ENCODE measurements at regions not wholly inside any gene's neighbourhood (a gene's known extent, or its start where the extent isn't known, plus 50 kb on each side); places are given as distances from the start of the nearest gene placed in this dataset.

DNA sequence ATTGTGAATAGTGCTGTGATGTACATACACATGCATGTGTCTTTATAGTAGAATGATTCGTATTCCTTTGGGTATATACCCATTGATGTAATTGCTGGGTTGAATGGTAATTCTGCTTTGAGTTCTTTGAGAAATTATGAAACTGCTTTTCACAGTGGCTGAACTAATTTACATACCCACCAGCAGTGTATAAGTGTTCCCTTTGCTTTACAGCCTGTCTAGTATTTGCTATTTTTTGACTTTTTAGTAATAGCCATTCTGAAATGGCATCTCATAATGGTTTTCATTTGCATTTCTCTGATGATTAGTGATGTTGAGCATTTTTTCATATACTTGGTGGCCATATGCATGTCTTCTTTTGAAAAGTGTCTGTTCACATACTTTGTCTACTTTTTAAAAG is 54.5 kb upstream of the FAM78B start:
- Histone ChIP-seq H3K27me3 (ENCODE audit: control insufficient read depth, insufficient read depth, low read length) (no peaks in the 10 kb centered on the region), H3K27ac (ENCODE audit: low read length) (no peak overlapping the region), H3K4me3 (ENCODE audit: low read length) (no peak overlapping the region), H3K9me3 (ENCODE audit: control insufficient read depth, low read depth, low read length) (peaks cover 4% of the 10 kb centered on the region), H3K36me3 (ENCODE audit: control insufficient read depth, insufficient read depth, low read length) (no peaks in the 10 kb centered on the region), H3K4me1 (ENCODE audit: control insufficient read depth, insufficient read depth, low read length) (no peaks in the 10 kb centered on the region)
- WGBS (ENCODE audit: insufficient coverage, low lambda C conversion rate): no CpG with 5 or more reads among the region's 1 CpG
- no peak for DNase-seq

DNA sequence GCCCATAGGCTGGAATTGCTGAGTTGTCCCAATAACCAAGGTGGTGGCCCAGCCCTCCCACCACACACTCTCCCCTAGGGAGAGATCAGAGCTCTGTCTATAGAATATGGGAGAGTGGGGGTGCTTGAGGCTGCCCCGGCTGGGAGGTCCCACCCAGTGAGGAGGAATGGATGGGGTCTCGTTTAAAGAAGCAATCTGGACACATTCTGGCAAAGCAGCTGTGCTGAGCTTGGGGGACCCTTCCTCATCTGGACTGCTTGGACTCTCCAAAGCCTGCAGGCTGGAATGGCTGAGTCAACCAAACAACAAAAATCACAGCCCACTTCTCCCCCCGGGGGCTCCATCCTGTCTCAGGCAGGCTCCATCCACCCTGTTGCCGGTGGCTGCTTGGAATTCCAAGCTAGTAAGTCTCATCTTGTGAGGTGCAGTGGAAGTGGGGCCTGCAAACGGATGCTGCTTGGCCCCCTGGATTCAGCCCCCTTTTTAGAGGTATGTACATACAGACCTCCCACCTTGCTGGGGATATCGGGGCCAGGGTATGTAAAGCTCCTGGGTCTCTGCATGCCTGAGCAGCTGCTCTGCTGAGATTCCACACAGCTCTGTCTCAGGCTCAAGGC is 67.1 kb upstream of the FAM78B start:
- Histone ChIP-seq H3K27me3 (ENCODE audit: control insufficient read depth, insufficient read depth, low read length) (no peaks in the 10 kb centered on the region), H3K36me3 (ENCODE audit: control insufficient read depth, insufficient read depth, low read length) (no peaks in the 10 kb centered on the region), H3K4me1 (ENCODE audit: control insufficient read depth, insufficient read depth, low read length) (no peaks in the 10 kb centered on the region), H3K27ac (ENCODE audit: low read length) (no peak overlapping the region), H3K4me3 (ENCODE audit: low read length) (no peak overlapping the region), H3K9me3 (ENCODE audit: control insufficient read depth, low read depth, low read length) (no peaks in the 10 kb centered on the region)
- DNase-seq: no peak
- no CpG with 5 or more reads among the region's 6 CpGs for WGBS (ENCODE audit: insufficient coverage, low lambda C conversion rate)

DNA sequence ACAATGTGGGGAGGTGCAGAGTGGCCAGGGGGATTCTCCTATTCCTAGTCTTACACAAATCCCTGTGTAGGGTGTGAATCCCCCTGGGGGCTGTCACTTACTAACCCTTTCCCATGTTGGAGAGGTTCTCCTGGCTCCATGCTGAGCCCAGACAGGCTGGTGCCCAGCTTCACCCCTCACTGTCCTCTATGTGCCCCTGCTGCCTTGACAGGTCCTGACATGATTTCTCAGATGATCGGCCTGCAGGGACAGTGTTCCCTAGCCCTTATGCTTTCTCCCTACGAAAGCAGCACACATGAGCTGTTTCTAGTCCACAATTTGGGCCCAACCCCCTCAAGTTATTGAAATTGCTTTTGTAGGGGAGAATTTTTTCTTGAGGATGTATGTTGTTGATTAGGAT is 68.9 kb upstream of the FAM78B start:
- no peak for DNase-seq
- Histone ChIP-seq H3K4me1 (ENCODE audit: control insufficient read depth, insufficient read depth, low read length) (no peaks in the 10 kb centered on the region), H3K27me3 (ENCODE audit: control insufficient read depth, insufficient read depth, low read length) (no peaks in the 10 kb centered on the region), H3K9me3 (ENCODE audit: control insufficient read depth, low read depth, low read length) (no peaks in the 10 kb centered on the region), H3K4me3 (ENCODE audit: low read length) (no peak overlapping the region), H3K27ac (ENCODE audit: low read length) (no peak overlapping the region), H3K36me3 (ENCODE audit: control insufficient read depth, insufficient read depth, low read length) (no peaks in the 10 kb centered on the region)
- WGBS (ENCODE audit: insufficient coverage, low lambda C conversion rate): 80% methylated on average over 1 of the region's 2 CpGs

DNA sequence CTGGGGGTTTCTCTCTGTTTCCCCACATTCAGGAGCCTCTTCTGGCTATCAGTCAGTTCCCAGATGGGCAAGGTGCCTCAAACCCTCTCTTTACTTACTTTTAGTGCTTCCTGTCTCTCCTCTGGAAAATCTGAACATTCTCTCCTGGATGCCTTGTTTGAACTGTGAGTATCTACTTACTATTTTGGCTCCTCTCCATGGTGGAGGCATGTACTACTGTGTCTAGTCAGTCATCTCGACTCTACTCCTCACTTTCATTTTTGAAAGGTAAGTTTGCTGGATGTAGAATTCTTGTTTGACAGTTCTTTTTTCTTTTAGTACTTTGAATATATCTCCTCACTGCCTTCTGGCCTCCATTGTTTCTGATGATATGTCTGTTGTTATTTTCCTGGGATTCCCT is 70.9 kb upstream of the FAM78B start:
- WGBS (ENCODE audit: insufficient coverage, low lambda C conversion rate): 83% methylated on average over 1 of the region's 1 CpG
- DNase-seq: no peak

DNA sequence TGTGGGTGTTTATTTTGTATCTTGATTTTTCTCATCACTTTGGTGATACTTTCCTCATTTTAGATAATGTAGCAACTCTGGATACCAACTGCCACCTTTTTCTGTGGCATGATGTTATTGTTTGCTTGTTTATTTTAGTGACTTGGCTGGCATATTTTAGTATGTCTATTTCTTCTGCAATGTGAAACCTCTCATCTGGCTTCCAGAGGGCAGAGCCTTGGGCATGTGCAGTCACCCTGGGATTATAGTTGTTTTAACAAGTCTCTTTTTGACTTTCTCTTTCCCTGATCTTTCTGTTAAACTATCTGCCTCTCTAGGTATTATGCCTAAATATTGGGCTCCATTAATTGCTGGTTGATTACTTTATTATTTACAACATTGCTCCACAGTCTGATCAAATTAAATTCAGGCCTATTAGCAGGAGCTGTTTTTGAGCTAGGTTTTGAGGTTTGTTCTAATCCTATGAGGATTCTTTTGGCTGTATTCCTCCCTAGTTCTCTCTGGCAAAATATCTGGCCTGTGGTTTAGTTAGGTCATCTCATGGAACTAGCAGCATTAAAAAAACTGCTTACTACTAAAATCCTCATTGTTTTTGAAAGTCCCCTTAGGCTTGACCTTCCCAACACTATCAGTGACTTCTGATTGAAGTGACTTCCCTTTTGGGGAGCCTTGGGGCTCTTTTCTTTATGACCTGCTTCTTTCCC is 86.4 kb upstream of the FAM78B start:
- Histone ChIP-seq H3K4me1 (ENCODE audit: control insufficient read depth, insufficient read depth, low read length) (no peaks in the 10 kb centered on the region), H3K9me3 (ENCODE audit: control insufficient read depth, low read depth, low read length) (no peaks in the 10 kb centered on the region)

More for the DNA sequence above, 70.9 kb upstream of the FAM78B start:
- H3K27me3 ChIP-seq (ENCODE audit: control insufficient read depth, insufficient read depth, low read length): no peaks in the 10 kb centered on the region
- no peaks in the 10 kb centered on the region for H3K4me1 ChIP-seq (ENCODE audit: control insufficient read depth, insufficient read depth, low read length)
- no peaks in the 10 kb centered on the region for H3K9me3 ChIP-seq (ENCODE audit: control insufficient read depth, low read depth, low read length)
- H3K27ac ChIP-seq (ENCODE audit: low read length): no peak overlapping the region
- no peak overlapping the region for H3K4me3 ChIP-seq (ENCODE audit: low read length)
- H3K36me3 ChIP-seq (ENCODE audit: control insufficient read depth, insufficient read depth, low read length): no peaks in the 10 kb centered on the region

DNA sequence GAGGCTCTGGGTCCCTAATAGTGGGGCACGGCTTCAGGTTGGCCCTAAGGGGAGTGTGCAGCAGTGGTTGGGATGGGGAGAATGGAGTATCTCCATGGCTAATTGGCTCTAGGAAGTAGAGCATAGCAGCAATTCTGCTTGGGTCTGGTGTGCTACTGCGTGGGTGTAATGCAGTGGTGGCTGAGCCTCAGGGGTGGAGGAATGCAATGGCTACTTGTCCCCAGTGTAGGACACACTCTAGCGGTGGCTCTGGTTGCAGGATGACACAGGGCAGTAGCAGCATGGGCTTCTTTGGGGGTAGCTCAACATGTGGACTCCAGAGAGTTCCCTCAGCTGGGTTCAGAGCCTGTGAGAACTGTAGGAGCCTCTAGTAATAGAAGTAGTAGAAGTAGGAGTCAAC is 91.2 kb upstream of the FAM78B start:
- no peak overlapping the region for H3K4me3 ChIP-seq (ENCODE audit: low read length)
- no peaks in the 10 kb centered on the region for H3K36me3 ChIP-seq (ENCODE audit: control insufficient read depth, insufficient read depth, low read length)
- H3K4me1 ChIP-seq (ENCODE audit: control insufficient read depth, insufficient read depth, low read length): no peaks in the 10 kb centered on the region
- H3K27ac ChIP-seq (ENCODE audit: low read length): no peak overlapping the region
- H3K27me3 ChIP-seq (ENCODE audit: control insufficient read depth, insufficient read depth, low read length): no peaks in the 10 kb centered on the region
- no CpG with 5 or more reads among the region's 3 CpGs for WGBS (ENCODE audit: insufficient coverage, low lambda C conversion rate)
- no peak for DNase-seq
- no peaks in the 10 kb centered on the region for H3K9me3 ChIP-seq (ENCODE audit: control insufficient read depth, low read depth, low read length)

More for the DNA sequence above, 86.4 kb upstream of the FAM78B start:
- Histone ChIP-seq H3K36me3 (ENCODE audit: control insufficient read depth, insufficient read depth, low read length) (no peaks in the 10 kb centered on the region), H3K27me3 (ENCODE audit: control insufficient read depth, insufficient read depth, low read length) (no peaks in the 10 kb centered on the region), H3K27ac (ENCODE audit: low read length) (no peak overlapping the region), H3K4me3 (ENCODE audit: low read length) (no peak overlapping the region)
- DNase-seq: no peak

DNA sequence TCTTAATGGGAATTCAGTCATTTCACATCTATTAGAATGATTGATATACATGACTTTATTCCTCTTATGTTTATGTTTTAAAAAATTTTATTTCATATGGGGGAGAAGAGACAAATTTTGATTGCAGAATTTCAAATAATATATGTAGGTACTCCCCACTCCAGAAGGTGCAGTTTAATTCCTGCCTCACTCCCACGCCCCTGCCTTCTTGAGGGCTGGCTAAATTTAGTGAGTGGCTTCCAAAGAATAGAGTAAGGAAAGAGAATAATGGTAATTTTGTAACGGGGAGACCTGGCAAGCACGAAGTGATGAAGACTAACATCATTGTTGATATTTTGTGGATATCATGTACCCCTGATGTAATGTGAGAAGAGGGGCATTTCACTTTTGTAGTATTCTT is 94.7 kb upstream of the FAM78B start:
- 82% methylated on average over 2 of the region's 3 CpGs for WGBS (ENCODE audit: insufficient coverage, low lambda C conversion rate)
- H3K36me3 ChIP-seq (ENCODE audit: control insufficient read depth, insufficient read depth, low read length): no peaks in the 10 kb centered on the region
- no peaks in the 10 kb centered on the region for H3K27me3 ChIP-seq (ENCODE audit: control insufficient read depth, insufficient read depth, low read length)
- DNase-seq: no peak
- H3K27ac ChIP-seq (ENCODE audit: low read length): no peak overlapping the region
- no peaks in the 10 kb centered on the region for H3K4me1 ChIP-seq (ENCODE audit: control insufficient read depth, insufficient read depth, low read length)
- H3K9me3 ChIP-seq (ENCODE audit: control insufficient read depth, low read depth, low read length): no peaks in the 10 kb centered on the region
- H3K4me3 ChIP-seq (ENCODE audit: low read length): no peak overlapping the region

DNA sequence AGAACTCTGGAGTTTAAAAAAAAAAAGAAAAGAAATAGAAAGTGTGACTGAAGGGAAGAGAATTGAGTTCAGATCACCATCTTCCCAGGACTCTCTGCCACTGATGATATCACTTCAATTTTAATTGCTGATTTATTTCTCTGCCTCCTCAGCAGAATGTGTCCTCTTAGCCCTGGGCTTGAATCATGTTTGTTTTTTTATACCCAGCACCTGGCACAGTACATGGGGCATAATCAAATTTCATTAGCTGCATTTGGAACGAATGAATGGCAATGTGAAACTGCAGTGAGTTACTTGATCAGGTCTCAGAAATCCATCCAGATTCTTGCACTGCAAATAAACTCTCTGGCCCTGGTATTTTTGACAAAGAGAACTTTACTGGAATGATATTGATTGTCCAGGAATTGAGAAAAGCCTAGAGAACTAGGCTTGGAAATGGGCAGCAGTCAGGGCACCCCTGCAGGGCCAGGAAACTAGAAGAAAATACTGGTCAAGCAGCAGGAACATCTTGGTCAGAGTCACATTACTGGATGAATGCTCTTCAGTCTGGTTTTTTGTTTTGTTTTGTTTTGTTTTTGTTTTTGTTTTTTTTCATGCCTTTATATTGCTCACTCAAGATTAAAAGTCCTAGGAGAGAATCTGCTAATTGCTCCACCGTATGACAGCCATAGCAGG is 103.8 kb upstream of the FAM78B start:
- H3K4me3 ChIP-seq (ENCODE audit: low read length): no peak overlapping the region
- H3K27me3 ChIP-seq (ENCODE audit: control insufficient read depth, insufficient read depth, low read length): no peaks in the 10 kb centered on the region
- peaks cover 1% of the 10 kb centered on the region for H3K9me3 ChIP-seq (ENCODE audit: control insufficient read depth, low read depth, low read length)
- WGBS (ENCODE audit: insufficient coverage, low lambda C conversion rate): no CpG with 5 or more reads among the region's 2 CpGs
- no peak overlapping the region for H3K27ac ChIP-seq (ENCODE audit: low read length)
- DNase-seq: no peak
- no peaks in the 10 kb centered on the region for H3K36me3 ChIP-seq (ENCODE audit: control insufficient read depth, insufficient read depth, low read length)
- no peaks in the 10 kb centered on the region for H3K4me1 ChIP-seq (ENCODE audit: control insufficient read depth, insufficient read depth, low read length)

DNA sequence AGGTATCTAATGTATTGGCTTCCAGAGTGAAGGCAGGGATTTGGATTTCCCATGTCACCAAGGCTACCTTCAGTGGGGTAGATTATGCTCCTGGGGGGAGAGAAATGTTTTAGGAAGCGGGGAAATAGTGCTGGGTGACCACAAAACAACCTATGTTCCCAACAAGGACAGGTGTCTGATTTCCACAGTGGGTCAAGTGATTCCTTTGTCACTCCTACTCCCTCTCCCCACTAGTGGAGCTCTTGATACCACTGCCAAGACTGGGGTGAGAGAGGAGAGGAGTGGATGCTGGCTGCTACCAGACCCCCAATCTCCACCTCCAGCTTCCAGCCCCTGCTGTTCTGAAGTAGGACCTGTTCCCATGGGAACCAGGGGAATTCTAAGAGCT is 104.3 kb upstream of the FAM78B start:
- H3K4me1 ChIP-seq (ENCODE audit: control insufficient read depth, insufficient read depth, low read length): no peaks in the 10 kb centered on the region
- H3K27ac ChIP-seq (ENCODE audit: low read length): no peak overlapping the region
- no peak overlapping the region for H3K4me3 ChIP-seq (ENCODE audit: low read length)
- no peaks in the 10 kb centered on the region for H3K36me3 ChIP-seq (ENCODE audit: control insufficient read depth, insufficient read depth, low read length)
- H3K27me3 ChIP-seq (ENCODE audit: control insufficient read depth, insufficient read depth, low read length): no peaks in the 10 kb centered on the region
- no peak for DNase-seq
- peaks cover 3% of the 10 kb centered on the region for H3K9me3 ChIP-seq (ENCODE audit: control insufficient read depth, low read depth, low read length)
- no CpG with 5 or more reads among the region's 1 CpG for whole genome bisulfite sequencing (ENCODE audit: insufficient coverage, low lambda C conversion rate)

DNA sequence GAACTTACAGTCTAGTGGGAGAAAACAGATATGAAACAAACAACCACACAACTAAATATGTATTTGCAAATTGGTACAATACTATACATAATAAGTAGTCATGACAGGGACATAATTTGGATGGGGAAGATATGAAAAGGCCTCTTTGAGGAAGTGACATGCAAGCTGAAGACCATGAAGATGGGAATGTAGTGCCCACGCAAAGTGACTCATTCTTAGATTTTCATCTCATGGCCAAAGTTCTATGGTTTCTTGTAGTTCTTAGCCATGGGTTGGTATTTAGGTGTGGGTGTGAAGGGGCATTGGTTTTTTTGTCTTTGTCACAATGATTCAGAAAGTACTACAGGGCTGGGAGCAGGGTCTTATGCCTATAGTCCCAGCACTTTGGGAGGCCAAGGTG is 105.4 kb upstream of the FAM78B start:
- Histone ChIP-seq H3K36me3 (ENCODE audit: control insufficient read depth, insufficient read depth, low read length) (no peaks in the 10 kb centered on the region), H3K4me1 (ENCODE audit: control insufficient read depth, insufficient read depth, low read length) (no peaks in the 10 kb centered on the region), H3K27me3 (ENCODE audit: control insufficient read depth, insufficient read depth, low read length) (no peaks in the 10 kb centered on the region), H3K27ac (ENCODE audit: low read length) (no peak overlapping the region), H3K4me3 (ENCODE audit: low read length) (no peak overlapping the region), H3K9me3 (ENCODE audit: control insufficient read depth, low read depth, low read length) (peaks cover 3% of the 10 kb centered on the region)
- no CpG with 5 or more reads among the region's 1 CpG for WGBS (ENCODE audit: insufficient coverage, low lambda C conversion rate)
- no peak for DNase-seq

DNA sequence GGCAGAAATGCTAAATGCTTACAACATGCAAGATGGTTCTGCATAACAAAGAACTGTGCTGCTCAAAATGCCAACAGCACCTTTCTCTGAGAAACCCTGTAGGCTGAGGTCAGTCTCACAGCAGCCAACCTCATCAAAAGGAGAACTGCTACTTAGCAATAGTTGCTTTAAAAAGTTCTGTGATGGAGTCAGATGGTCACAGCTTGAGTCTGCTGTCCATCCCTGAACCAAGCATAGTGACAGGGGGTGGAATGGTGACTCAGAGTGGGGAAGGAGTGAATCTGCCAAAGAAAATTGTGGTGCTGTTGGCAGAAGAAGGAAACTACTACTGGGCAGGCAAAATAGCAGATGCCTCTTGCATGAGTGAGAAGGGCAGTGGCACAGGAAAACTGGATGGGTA is 106.0 kb upstream of the FAM78B start:
- H3K4me1 ChIP-seq (ENCODE audit: control insufficient read depth, insufficient read depth, low read length): no peaks in the 10 kb centered on the region
- peaks cover 3% of the 10 kb centered on the region for H3K9me3 ChIP-seq (ENCODE audit: control insufficient read depth, low read depth, low read length)
- no peak for DNase-seq
- H3K36me3 ChIP-seq (ENCODE audit: control insufficient read depth, insufficient read depth, low read length): no peaks in the 10 kb centered on the region
- no peaks in the 10 kb centered on the region for H3K27me3 ChIP-seq (ENCODE audit: control insufficient read depth, insufficient read depth, low read length)
- no peak overlapping the region for H3K4me3 ChIP-seq (ENCODE audit: low read length)
- H3K27ac ChIP-seq (ENCODE audit: low read length): no peak overlapping the region
